ENCODE measurements at regions not wholly inside any gene's neighbourhood (a gene's known extent, or its start where the extent isn't known, plus 50 kb on each side); places are given as distances from the start of the nearest gene placed in this dataset.

GRCh38 chr6:140353536-140353935 is 979.1 kb upstream of the CITED2 start:
- Mint-ChIP-seq H3K4me3 (no peak overlapping the region), H3K4me1 (peaks cover 4% of the 10 kb centered on the region), H3K36me3 (ENCODE audit: low read depth) (no peaks in the 10 kb centered on the region), H3K27ac (no peak overlapping the region), H3K27me3 (ENCODE audit: low read depth) (no peaks in the 10 kb centered on the region), H3K9me3 (no peaks in the 10 kb centered on the region)
- no peak for TF ChIP-seq CTCF (IDR thresholded peaks at IDR 0.05; ENCODE audit: unreplicated experiment in 3 of 3)

DNA sequence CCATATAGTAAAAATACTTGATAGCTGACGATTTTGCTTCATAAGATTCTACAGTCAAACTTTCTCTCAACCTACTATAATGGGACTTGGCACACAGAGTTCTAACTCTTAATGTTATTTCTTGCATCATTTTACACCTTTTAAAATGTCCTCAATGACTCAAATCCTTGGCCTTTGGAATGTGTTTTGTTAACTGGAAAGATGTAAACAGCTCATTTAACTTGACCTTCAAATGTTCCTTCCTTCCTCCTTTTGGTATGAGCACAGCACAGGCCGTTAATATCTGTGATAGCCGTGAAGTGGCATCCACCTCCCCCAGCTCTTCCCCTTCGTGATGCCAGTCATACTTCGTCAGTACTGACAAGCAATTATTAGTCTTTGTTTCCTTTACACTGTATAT is 972.0 kb upstream of the CITED2 start:
- TF ChIP-seq CTCF (IDR thresholded peaks at IDR 0.05; ENCODE audit: unreplicated experiment in 3 of 3): no peak
- H3K36me3 Mint-ChIP-seq (ENCODE audit: low read depth): no peaks in the 10 kb centered on the region
- peak overlapping the region; percentile 10 to 71 (median 11) for H3K27ac Mint-ChIP-seq
- peaks cover 11% of the 10 kb centered on the region for H3K4me1 Mint-ChIP-seq
- no peaks in the 10 kb centered on the region for H3K9me3 Mint-ChIP-seq
- H3K4me3 Mint-ChIP-seq: no peak overlapping the region
- H3K27me3 Mint-ChIP-seq (ENCODE audit: low read depth): no peaks in the 10 kb centered on the region

- Mint-ChIP-seq H3K9me3 (no peaks in the 10 kb centered on the region), H3K27me3 (ENCODE audit: low read depth) (no peaks in the 10 kb centered on the region), H3K36me3 (ENCODE audit: low read depth) (no peaks in the 10 kb centered on the region), H3K27ac (peak overlapping the region in 2 of 3 experiments; percentile 23 to 55), H3K4me1 (peaks cover 11% of the 10 kb centered on the region), H3K4me3 (no peak overlapping the region)
- TF ChIP-seq CTCF (IDR thresholded peaks at IDR 0.05; ENCODE audit: unreplicated experiment in 3 of 3): no peak
Measured at GRCh38 chr6:140345935-140346334, 971.5 kb upstream of the CITED2 start.

- no peak for TF ChIP-seq CTCF (IDR thresholded peaks at IDR 0.05; ENCODE audit: unreplicated experiment in 3 of 3)
- H3K27me3 Mint-ChIP-seq (ENCODE audit: low read depth): no peaks in the 10 kb centered on the region
- H3K9me3 Mint-ChIP-seq: no peaks in the 10 kb centered on the region
- H3K4me3 Mint-ChIP-seq: no peak overlapping the region
- peaks cover 11% of the 10 kb centered on the region for H3K4me1 Mint-ChIP-seq
- H3K36me3 Mint-ChIP-seq (ENCODE audit: low read depth): no peaks in the 10 kb centered on the region
- H3K27ac Mint-ChIP-seq: no peak overlapping the region
Measured at GRCh38 chr6:140344142-140344913, 969.9 kb upstream of the CITED2 start.

DNA sequence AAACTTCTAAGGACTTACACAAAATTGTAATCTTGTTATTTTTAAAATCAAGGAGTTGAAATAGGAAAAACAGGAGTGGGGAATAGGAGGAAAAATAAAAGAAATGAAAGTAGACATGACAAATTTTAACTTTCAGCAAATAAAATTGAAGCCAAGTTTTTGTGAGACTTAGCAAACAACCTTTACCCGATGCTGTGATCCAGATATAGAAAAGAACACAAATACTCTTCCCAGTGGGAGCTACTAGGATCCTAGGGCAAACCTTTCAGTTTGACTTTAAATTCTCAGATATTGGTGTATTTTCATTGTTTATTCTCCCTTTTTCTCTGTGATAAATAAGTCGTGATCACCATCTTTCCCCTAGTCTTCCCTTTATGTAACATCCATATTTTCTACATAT is 968.7 kb upstream of the CITED2 start:
- Mint-ChIP-seq H3K27ac (no peak overlapping the region), H3K4me1 (peaks cover 11% of the 10 kb centered on the region), H3K36me3 (ENCODE audit: low read depth) (no peaks in the 10 kb centered on the region), H3K27me3 (ENCODE audit: low read depth) (no peaks in the 10 kb centered on the region), H3K9me3 (no peaks in the 10 kb centered on the region), H3K4me3 (no peak overlapping the region)
- no peak for TF ChIP-seq CTCF (IDR thresholded peaks at IDR 0.05; ENCODE audit: unreplicated experiment in 3 of 3)

- H3K9me3 Mint-ChIP-seq: no peaks in the 10 kb centered on the region
- no peak overlapping the region for H3K27ac Mint-ChIP-seq
- H3K27me3 Mint-ChIP-seq (ENCODE audit: low read depth): no peaks in the 10 kb centered on the region
- H3K36me3 Mint-ChIP-seq (ENCODE audit: low read depth): no peaks in the 10 kb centered on the region
- H3K4me1 Mint-ChIP-seq: peaks cover 6% of the 10 kb centered on the region
- H3K4me3 Mint-ChIP-seq: no peak overlapping the region
- no peak for TF ChIP-seq CTCF (IDR thresholded peaks at IDR 0.05; ENCODE audit: unreplicated experiment in 3 of 3)
Measured at GRCh38 chr6:140341272-140341671, 966.8 kb upstream of the CITED2 start.

Measured in nephron (organoid).